ENCODE measurements at regions not wholly inside any gene's neighbourhood (a gene's known extent, or its start where the extent isn't known, plus 50 kb on each side); places are given as distances from the start of the nearest gene placed in this dataset.

- Histone ChIP-seq H3K4me2 (ENCODE audit: low read length) (no peak overlapping the region), H2AFZ (ENCODE audit: low read depth, low read length) (no peak overlapping the region), H3K36me3 (ENCODE audit: insufficient read depth, low read length) (no peaks in the 10 kb centered on the region), H3K79me2 (ENCODE audit: insufficient read depth, low read length) (no peaks in the 10 kb centered on the region), H3K4me3 (ENCODE audit: insufficient read depth, low read depth, low read length) (no peak overlapping the region), H3K27me3 (ENCODE audit: insufficient read depth, low read length) (no peaks in the 10 kb centered on the region), H4K20me1 (ENCODE audit: insufficient read depth, low read length) (no peaks in the 10 kb centered on the region), H3K9me3 (ENCODE audit: insufficient read depth, low read depth, low read length) (no peaks in the 10 kb centered on the region), H3K27ac (ENCODE audit: low read depth, low read length) (no peak overlapping the region), H3K4me1 (ENCODE audit: insufficient read depth, low read length) (no peaks in the 10 kb centered on the region), H3K9ac (ENCODE audit: low read length) (no peak overlapping the region)
- Mint-ChIP-seq H3K9me3 (ENCODE audit: unreplicated experiment) (peaks cover 2% of the 10 kb centered on the region), H3K27ac (ENCODE audit: unreplicated experiment) (no peak overlapping the region), H3K4me1 (ENCODE audit: low read depth, unreplicated experiment) (no peaks in the 10 kb centered on the region), H3K36me3 (ENCODE audit: low read depth, unreplicated experiment) (peaks cover 2% of the 10 kb centered on the region), H3K27me3 (ENCODE audit: low read depth, unreplicated experiment) (no peaks in the 10 kb centered on the region), H3K4me3 (ENCODE audit: unreplicated experiment) (no peak overlapping the region)
- TF ChIP-seq CTCF (IDR thresholded peaks at IDR 0.05; ENCODE audit: insufficient read depth, low read depth, low read length) (no peak), EZH2 (IDR thresholded peaks at IDR 0.05; ENCODE audit: insufficient read depth, low read length) (no peak)
- FAIRE-seq: no peak
- no peak for DNase-seq (ENCODE audit: low read depth)
Observed at GRCh38 chr5:98588215-98588614, 185.2 kb upstream of the RGMB start.

- Histone ChIP-seq H3K9me3 (ENCODE audit: insufficient read depth, low read depth, low read length) (no peaks in the 10 kb centered on the region), H3K4me1 (ENCODE audit: insufficient read depth, low read length) (no peaks in the 10 kb centered on the region), H3K4me2 (ENCODE audit: low read length) (no peak overlapping the region), H4K20me1 (ENCODE audit: insufficient read depth, low read length) (no peaks in the 10 kb centered on the region), H3K79me2 (ENCODE audit: insufficient read depth, low read length) (no peaks in the 10 kb centered on the region), H3K9ac (ENCODE audit: low read length) (no peak overlapping the region), H3K4me3 (ENCODE audit: insufficient read depth, low read depth, low read length) (no peak overlapping the region), H3K27ac (ENCODE audit: low read depth, low read length) (no peak overlapping the region), H2AFZ (ENCODE audit: low read depth, low read length) (no peak overlapping the region), H3K27me3 (ENCODE audit: insufficient read depth, low read length) (no peaks in the 10 kb centered on the region), H3K36me3 (ENCODE audit: insufficient read depth, low read length) (no peaks in the 10 kb centered on the region)
- H3K27me3 Mint-ChIP-seq (ENCODE audit: low read depth, unreplicated experiment): no peaks in the 10 kb centered on the region
- peaks cover 4% of the 10 kb centered on the region for H3K9me3 Mint-ChIP-seq (ENCODE audit: unreplicated experiment)
- H3K4me3 Mint-ChIP-seq (ENCODE audit: unreplicated experiment): no peak overlapping the region
- H3K4me1 Mint-ChIP-seq (ENCODE audit: low read depth, unreplicated experiment): no peaks in the 10 kb centered on the region
- FAIRE-seq (no peak), DNase-seq (ENCODE audit: low read depth) (no peak)
- H3K36me3 Mint-ChIP-seq (ENCODE audit: low read depth, unreplicated experiment): peaks cover 2% of the 10 kb centered on the region
- H3K27ac Mint-ChIP-seq (ENCODE audit: unreplicated experiment): no peak overlapping the region
- TF ChIP-seq CTCF (IDR thresholded peaks at IDR 0.05; ENCODE audit: insufficient read depth, low read depth, low read length) (no peak), EZH2 (IDR thresholded peaks at IDR 0.05; ENCODE audit: insufficient read depth, low read length) (no peak)
Observed at GRCh38 chr5:98593418-98593817, 180.0 kb upstream of the RGMB start.

GRCh38 chr5:98594098-98594497 lies 179.4 kb upstream of the RGMB start:
- Histone ChIP-seq H3K4me2 (ENCODE audit: low read length) (no peak overlapping the region), H3K9me3 (ENCODE audit: insufficient read depth, low read depth, low read length) (no peaks in the 10 kb centered on the region), H2AFZ (ENCODE audit: low read depth, low read length) (no peak overlapping the region), H4K20me1 (ENCODE audit: insufficient read depth, low read length) (no peaks in the 10 kb centered on the region), H3K36me3 (ENCODE audit: insufficient read depth, low read length) (no peaks in the 10 kb centered on the region), H3K27me3 (ENCODE audit: insufficient read depth, low read length) (no peaks in the 10 kb centered on the region), H3K4me3 (ENCODE audit: insufficient read depth, low read depth, low read length) (no peak overlapping the region), H3K27ac (ENCODE audit: low read depth, low read length) (no peak overlapping the region), H3K79me2 (ENCODE audit: insufficient read depth, low read length) (no peaks in the 10 kb centered on the region), H3K4me1 (ENCODE audit: insufficient read depth, low read length) (no peaks in the 10 kb centered on the region), H3K9ac (ENCODE audit: low read length) (no peak overlapping the region)
- H3K9me3 Mint-ChIP-seq (ENCODE audit: unreplicated experiment): peaks cover 6% of the 10 kb centered on the region
- DNase-seq (ENCODE audit: low read depth): no peak
- no peaks in the 10 kb centered on the region for H3K4me1 Mint-ChIP-seq (ENCODE audit: low read depth, unreplicated experiment)
- no peaks in the 10 kb centered on the region for H3K27me3 Mint-ChIP-seq (ENCODE audit: low read depth, unreplicated experiment)
- no peak overlapping the region for H3K4me3 Mint-ChIP-seq (ENCODE audit: unreplicated experiment)
- FAIRE-seq: no peak
- TF ChIP-seq CTCF (IDR thresholded peaks at IDR 0.05; ENCODE audit: insufficient read depth, low read depth, low read length) (no peak), EZH2 (IDR thresholded peaks at IDR 0.05; ENCODE audit: insufficient read depth, low read length) (no peak)
- H3K36me3 Mint-ChIP-seq (ENCODE audit: low read depth, unreplicated experiment): peaks cover 2% of the 10 kb centered on the region
- H3K27ac Mint-ChIP-seq (ENCODE audit: unreplicated experiment): no peak overlapping the region
